WTC11 (cell line): ENCODE measurements at regions not wholly inside any gene's neighbourhood (a gene's known extent, or its start where the extent isn't known, plus 50 kb on each side); places are given as distances from the start of the nearest gene placed in this dataset.

Experiments
- ATAC-seq: fragments of 200-7000 bp; cut with Tn5 transposase; 2 replicates; pipeline ENCODE4 v1.10.0; 2021; ENCODE audit warnings: mild to moderate bottlenecking, moderate library complexity
- CTCF ChIA-PET: fragments of 300-600 bp; sonication (Branson Sonifier 250); formaldehyde crosslinking; loops from one replicate; lab custom pipeline; 2021; ENCODE audit warnings: antibody characterized with exemption; lab: Charles Lee
- POLR2A ChIA-PET: fragments of 350-600 bp; sonication (Branson Sonifier 250); formaldehyde crosslinking; loops from one replicate; lab custom pipeline; 2021; ENCODE audit warnings: antibody characterized with exemption; lab: Charles Lee
- DNase-seq: peaks from one replicate; pipeline ENCODE4 v3.0.0; 2021; ENCODE audit warnings: low spot score
- H3K27ac Mint-ChIP-seq: 2 replicates; pipeline ENCODE4 v1.8.0; 2021; ENCODE audit warnings: mixed read lengths
- H3K27me3 Mint-ChIP-seq: 2 replicates; pipeline ENCODE4 v1.8.0; 2021; ENCODE audit warnings: low read depth, mild to moderate bottlenecking, moderate library complexity, mixed read lengths
- H3K36me3 Mint-ChIP-seq: 2 replicates; pipeline ENCODE4 v1.8.0; 2021; ENCODE audit warnings: mixed read lengths
- H3K4me1 Mint-ChIP-seq: 2 replicates; pipeline ENCODE4 v1.8.0; 2022; ENCODE audit warnings: mixed read lengths
- H3K4me3 Mint-ChIP-seq: 2 replicates; pipeline ENCODE4 v1.8.0; 2021; ENCODE audit warnings: mild to moderate bottlenecking, moderate library complexity, mixed read lengths
- H3K9me3 Mint-ChIP-seq: 2 replicates; pipeline ENCODE4 v1.8.0; 2021; ENCODE audit warnings: mixed read lengths
- CBFB ChIP-seq: sonication (generic); formaldehyde crosslinking; IDR thresholded peaks from 2 replicates; pipeline ENCODE4 v1.8.1; 2022; ENCODE audit warnings: mild to moderate bottlenecking, low read depth, missing genetic modification reagents
- ELF4 ChIP-seq: sonication (generic); formaldehyde crosslinking; IDR thresholded peaks from 2 replicates; pipeline ENCODE4 v1.8.1; 2022; ENCODE audit warnings: low read depth, mild to moderate bottlenecking, moderate library complexity, missing genetic modification reagents
- HMGA2 ChIP-seq: fragments of 250-450 bp; sonication (Bioruptor Pico); IDR thresholded peaks from 2 replicates; pipeline ENCODE4 v1.4.0; 2021; ENCODE audit warnings: mild to moderate bottlenecking, moderate library complexity
- SMAD3 ChIP-seq: sonication (generic); formaldehyde crosslinking; IDR thresholded peaks from 2 replicates; pipeline ENCODE4 v1.8.0; 2022; ENCODE audit warnings: missing genetic modification reagents, mild to moderate bottlenecking, borderline replicate concordance
- TEAD4 ChIP-seq: sonication (generic); formaldehyde crosslinking; IDR thresholded peaks from 2 replicates; pipeline ENCODE4 v1.8.0; 2022; ENCODE audit warnings: mild to moderate bottlenecking, missing genetic modification reagents
- ZNF121 ChIP-seq: sonication (generic); formaldehyde crosslinking; IDR thresholded peaks from 2 replicates; pipeline ENCODE4 v1.8.0; 2023; ENCODE audit warnings: missing genetic modification reagents
- ZNF232 ChIP-seq: sonication (generic); formaldehyde crosslinking; IDR thresholded peaks from 2 replicates; pipeline ENCODE4 v1.8.0; 2022; ENCODE audit warnings: mild to moderate bottlenecking, missing genetic modification reagents
- TF ChIP-seq, protein P1 (sequence below): fragments of 250-450 bp; sonication (Bioruptor Pico); IDR thresholded peaks from 2 replicates; pipeline ENCODE4 v1.9.0; 2021; ENCODE audit warnings: mild to moderate bottlenecking
- TF ChIP-seq, protein P2 (sequence below): fragments of 250-450 bp; sonication (Bioruptor Pico); conservative IDR thresholded peaks from 2 replicates; pipeline ENCODE4 v1.9.0; 2021; ENCODE audit warnings: mild to moderate bottlenecking
- TF ChIP-seq, protein P3 (sequence below): sonication (generic); formaldehyde crosslinking; IDR thresholded peaks from 2 replicates; pipeline ENCODE4 v1.8.0; 2023; ENCODE audit warnings: mild to moderate bottlenecking, missing genetic modification reagents
- TF ChIP-seq, protein P4 (sequence below): fragments of 250-450 bp; sonication (Bioruptor Pico); IDR thresholded peaks from 2 replicates; pipeline ENCODE4 v2.1.2; 2022; ENCODE audit warnings: mild to moderate bottlenecking, moderate library complexity
- TF ChIP-seq, protein P5 (sequence below): sonication (generic); formaldehyde crosslinking; IDR thresholded peaks from 2 replicates; pipeline ENCODE4 v1.8.1; 2023; ENCODE audit warnings: mild to moderate bottlenecking, missing genetic modification reagents
- TF ChIP-seq, protein P6 (sequence below): sonication (generic); formaldehyde crosslinking; IDR thresholded peaks from 2 replicates; pipeline ENCODE4 v1.8.0; 2022; ENCODE audit warnings: missing genetic modification reagents
- TF ChIP-seq, protein P7 (sequence below): sonication (generic); formaldehyde crosslinking; conservative IDR thresholded peaks from 2 replicates; pipeline ENCODE4 v1.8.1; 2022; ENCODE audit warnings: mild to moderate bottlenecking, missing genetic modification reagents

DNA sequence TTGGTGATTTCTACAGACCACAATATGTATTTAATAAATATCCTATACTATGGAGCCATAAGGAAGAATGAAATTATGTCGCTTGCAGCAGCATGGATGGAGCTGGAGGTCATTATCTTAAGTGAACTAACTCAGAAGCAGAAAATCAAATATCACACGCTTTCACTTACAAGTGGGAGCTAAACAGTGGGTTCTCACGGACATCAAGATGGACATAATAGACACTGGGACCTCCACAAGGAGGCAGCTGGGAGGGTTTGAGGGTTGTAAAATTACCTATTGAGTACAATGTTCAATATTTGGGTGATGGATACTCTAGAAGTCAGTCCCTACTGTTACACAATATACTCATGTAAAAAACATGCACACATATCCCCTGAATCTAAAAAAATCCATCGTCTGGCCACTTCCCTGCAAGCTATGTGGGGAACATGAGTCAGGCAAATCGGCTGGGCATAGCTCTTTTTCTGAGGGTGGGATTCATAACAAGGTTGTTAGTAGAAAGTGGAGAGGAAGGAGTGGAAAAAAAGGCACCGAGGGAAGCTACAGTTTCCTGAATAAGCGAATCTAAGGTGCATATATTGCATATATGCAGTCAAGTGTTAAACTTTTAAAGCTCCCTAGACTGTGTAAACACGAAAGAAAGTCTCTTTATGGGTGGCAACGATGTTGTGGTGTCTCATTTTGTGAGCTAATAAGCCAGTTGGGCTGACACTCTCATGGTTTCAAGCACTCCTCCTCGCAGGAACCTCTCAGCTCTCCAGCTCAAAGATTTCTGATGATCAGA, 135.2 kb upstream of the CPHXL start:
- Mint-ChIP-seq H3K9me3 (peaks cover 42% of the 10 kb centered on the region), H3K27ac (no peak overlapping the region), H3K4me1 (no peaks in the 10 kb centered on the region), H3K36me3 (peaks cover 9% of the 10 kb centered on the region), H3K4me3 (no peak overlapping the region), H3K27me3 (peaks cover 17% of the 10 kb centered on the region)
- ATAC-seq = no peak
- POLR2A ChIA-PET = no interaction called here
- CTCF ChIA-PET = no interaction called here
- TF ChIP-seq, protein P1, sequence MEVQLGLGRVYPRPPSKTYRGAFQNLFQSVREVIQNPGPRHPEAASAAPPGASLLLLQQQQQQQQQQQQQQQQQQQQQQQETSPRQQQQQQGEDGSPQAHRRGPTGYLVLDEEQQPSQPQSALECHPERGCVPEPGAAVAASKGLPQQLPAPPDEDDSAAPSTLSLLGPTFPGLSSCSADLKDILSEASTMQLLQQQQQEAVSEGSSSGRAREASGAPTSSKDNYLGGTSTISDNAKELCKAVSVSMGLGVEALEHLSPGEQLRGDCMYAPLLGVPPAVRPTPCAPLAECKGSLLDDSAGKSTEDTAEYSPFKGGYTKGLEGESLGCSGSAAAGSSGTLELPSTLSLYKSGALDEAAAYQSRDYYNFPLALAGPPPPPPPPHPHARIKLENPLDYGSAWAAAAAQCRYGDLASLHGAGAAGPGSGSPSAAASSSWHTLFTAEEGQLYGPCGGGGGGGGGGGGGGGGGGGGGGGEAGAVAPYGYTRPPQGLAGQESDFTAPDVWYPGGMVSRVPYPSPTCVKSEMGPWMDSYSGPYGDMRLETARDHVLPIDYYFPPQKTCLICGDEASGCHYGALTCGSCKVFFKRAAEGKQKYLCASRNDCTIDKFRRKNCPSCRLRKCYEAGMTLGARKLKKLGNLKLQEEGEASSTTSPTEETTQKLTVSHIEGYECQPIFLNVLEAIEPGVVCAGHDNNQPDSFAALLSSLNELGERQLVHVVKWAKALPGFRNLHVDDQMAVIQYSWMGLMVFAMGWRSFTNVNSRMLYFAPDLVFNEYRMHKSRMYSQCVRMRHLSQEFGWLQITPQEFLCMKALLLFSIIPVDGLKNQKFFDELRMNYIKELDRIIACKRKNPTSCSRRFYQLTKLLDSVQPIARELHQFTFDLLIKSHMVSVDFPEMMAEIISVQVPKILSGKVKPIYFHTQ (CRISPR knock-in tag) = no peak
- TF ChIP-seq CBFB (no peak), ZNF121 (CRISPR knock-in tag) (no peak), ZNF232 (CRISPR knock-in tag) (no peak), ELF4 (CRISPR knock-in tag) (no peak), HMGA2 (CRISPR knock-in tag) (no peak), SMAD3 (CRISPR knock-in tag) (no peak)
- TF ChIP-seq, protein P2, sequence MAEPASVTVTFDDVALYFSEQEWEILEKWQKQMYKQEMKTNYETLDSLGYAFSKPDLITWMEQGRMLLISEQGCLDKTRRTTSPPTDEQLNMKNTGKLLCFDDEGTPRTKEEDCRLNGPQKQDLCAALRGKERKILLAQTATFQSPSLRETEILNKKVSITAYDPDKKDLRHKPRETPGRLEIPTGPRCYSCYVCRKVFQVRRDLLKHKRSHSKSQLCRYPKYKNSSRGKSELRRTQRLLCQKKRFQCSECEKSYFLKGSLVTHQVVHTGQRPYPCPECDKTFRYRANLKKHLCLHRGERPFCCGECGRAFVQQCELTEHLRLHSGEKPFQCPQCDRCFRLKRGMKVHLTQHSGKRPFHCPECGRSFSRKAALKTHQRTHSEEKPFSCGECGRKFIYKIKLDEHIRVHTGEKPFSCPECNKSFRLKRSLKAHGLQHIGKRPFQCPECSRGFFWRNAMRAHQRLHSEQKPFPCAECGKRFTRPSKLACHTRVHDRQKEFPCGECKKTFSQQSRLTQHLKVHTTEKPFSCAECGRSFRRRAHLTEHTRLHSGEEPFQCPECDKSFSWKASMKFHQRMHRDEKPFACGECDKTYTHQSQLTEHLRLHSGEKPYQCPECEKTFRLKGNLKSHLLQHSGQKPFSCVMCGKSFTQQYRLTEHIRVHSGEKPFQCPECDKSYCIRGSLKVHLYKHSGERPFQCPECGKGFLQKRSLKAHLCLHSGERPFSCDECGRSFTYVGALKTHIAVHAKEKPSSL (CRISPR knock-in tag) = no peak
- TF ChIP-seq, protein P3, sequence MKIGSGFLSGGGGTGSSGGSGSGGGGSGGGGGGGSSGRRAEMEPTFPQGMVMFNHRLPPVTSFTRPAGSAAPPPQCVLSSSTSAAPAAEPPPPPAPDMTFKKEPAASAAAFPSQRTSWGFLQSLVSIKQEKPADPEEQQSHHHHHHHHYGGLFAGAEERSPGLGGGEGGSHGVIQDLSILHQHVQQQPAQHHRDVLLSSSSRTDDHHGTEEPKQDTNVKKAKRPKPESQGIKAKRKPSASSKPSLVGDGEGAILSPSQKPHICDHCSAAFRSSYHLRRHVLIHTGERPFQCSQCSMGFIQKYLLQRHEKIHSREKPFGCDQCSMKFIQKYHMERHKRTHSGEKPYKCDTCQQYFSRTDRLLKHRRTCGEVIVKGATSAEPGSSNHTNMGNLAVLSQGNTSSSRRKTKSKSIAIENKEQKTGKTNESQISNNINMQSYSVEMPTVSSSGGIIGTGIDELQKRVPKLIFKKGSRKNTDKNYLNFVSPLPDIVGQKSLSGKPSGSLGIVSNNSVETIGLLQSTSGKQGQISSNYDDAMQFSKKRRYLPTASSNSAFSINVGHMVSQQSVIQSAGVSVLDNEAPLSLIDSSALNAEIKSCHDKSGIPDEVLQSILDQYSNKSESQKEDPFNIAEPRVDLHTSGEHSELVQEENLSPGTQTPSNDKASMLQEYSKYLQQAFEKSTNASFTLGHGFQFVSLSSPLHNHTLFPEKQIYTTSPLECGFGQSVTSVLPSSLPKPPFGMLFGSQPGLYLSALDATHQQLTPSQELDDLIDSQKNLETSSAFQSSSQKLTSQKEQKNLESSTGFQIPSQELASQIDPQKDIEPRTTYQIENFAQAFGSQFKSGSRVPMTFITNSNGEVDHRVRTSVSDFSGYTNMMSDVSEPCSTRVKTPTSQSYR (CRISPR knock-in tag) = no peak
- TF ChIP-seq, protein P4, sequence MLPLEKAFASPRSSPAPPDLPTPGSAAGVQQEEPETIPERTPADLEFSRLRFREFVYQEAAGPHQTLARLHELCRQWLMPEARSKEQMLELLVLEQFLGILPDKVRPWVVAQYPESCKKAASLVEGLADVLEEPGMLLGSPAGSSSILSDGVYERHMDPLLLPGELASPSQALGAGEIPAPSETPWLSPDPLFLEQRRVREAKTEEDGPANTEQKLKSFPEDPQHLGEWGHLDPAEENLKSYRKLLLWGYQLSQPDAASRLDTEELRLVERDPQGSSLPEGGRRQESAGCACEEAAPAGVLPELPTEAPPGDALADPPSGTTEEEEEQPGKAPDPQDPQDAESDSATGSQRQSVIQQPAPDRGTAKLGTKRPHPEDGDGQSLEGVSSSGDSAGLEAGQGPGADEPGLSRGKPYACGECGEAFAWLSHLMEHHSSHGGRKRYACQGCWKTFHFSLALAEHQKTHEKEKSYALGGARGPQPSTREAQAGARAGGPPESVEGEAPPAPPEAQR (CRISPR knock-in tag) = no peak
- TF ChIP-seq, protein P5, sequence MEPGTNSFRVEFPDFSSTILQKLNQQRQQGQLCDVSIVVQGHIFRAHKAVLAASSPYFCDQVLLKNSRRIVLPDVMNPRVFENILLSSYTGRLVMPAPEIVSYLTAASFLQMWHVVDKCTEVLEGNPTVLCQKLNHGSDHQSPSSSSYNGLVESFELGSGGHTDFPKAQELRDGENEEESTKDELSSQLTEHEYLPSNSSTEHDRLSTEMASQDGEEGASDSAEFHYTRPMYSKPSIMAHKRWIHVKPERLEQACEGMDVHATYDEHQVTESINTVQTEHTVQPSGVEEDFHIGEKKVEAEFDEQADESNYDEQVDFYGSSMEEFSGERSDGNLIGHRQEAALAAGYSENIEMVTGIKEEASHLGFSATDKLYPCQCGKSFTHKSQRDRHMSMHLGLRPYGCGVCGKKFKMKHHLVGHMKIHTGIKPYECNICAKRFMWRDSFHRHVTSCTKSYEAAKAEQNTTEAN (CRISPR knock-in tag) = no peak
- no peak for DNase-seq

DNA sequence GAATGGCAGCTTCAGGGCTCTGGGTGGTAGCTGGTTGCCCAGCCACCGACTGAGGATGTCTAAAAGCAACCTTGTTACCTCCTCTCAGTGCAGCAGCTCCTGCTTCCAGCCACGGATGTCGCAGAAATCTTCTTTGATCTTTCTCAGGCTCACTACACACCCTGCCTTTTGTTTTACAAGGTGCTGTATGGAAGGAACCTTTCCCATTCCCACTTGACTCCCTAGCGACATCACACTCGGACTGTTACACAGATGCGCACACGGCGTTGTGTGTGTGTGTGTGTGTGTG, 135.8 kb upstream of the CPHXL start:
- POLR2A ChIA-PET = no interaction called here
- TF ChIP-seq, protein P6, sequence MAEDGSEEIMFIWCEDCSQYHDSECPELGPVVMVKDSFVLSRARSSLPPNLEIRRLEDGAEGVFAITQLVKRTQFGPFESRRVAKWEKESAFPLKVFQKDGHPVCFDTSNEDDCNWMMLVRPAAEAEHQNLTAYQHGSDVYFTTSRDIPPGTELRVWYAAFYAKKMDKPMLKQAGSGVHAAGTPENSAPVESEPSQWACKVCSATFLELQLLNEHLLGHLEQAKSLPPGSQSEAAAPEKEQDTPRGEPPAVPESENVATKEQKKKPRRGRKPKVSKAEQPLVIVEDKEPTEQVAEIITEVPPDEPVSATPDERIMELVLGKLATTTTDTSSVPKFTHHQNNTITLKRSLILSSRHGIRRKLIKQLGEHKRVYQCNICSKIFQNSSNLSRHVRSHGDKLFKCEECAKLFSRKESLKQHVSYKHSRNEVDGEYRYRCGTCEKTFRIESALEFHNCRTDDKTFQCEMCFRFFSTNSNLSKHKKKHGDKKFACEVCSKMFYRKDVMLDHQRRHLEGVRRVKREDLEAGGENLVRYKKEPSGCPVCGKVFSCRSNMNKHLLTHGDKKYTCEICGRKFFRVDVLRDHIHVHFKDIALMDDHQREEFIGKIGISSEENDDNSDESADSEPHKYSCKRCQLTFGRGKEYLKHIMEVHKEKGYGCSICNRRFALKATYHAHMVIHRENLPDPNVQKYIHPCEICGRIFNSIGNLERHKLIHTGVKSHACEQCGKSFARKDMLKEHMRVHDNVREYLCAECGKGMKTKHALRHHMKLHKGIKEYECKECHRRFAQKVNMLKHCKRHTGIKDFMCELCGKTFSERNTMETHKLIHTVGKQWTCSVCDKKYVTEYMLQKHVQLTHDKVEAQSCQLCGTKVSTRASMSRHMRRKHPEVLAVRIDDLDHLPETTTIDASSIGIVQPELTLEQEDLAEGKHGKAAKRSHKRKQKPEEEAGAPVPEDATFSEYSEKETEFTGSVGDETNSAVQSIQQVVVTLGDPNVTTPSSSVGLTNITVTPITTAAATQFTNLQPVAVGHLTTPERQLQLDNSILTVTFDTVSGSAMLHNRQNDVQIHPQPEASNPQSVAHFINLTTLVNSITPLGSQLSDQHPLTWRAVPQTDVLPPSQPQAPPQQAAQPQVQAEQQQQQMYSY (CRISPR knock-in tag) = no peak
- no peak for TF ChIP-seq TEAD4 (CRISPR knock-in tag)
- TF ChIP-seq, protein P7, sequence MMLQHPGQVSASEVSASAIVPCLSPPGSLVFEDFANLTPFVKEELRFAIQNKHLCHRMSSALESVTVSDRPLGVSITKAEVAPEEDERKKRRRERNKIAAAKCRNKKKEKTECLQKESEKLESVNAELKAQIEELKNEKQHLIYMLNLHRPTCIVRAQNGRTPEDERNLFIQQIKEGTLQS (CRISPR knock-in tag) = no peak
- TF ChIP-seq, all 79 proteins: peak for 0
- CTCF ChIA-PET = no interaction called here
- ATAC-seq (no peak), DNase-seq (no peak)
- Mint-ChIP-seq H3K27me3 (peaks cover 14% of the 10 kb centered on the region), H3K4me1 (no peaks in the 10 kb centered on the region), H3K4me3 (no peak overlapping the region), H3K27ac (no peak overlapping the region), H3K9me3 (peaks cover 41% of the 10 kb centered on the region), H3K36me3 (peaks cover 8% of the 10 kb centered on the region)
